Lung (tissue), 11 donors: ENCODE measurements at regions not wholly inside any gene's neighbourhood (a gene's known extent, or its start where the extent isn't known, plus 50 kb on each side); places are given as distances from the start of the nearest gene placed in this dataset.

ENCODE experiments used
- ATAC-seq: fragments of 200-7000 bp; cut with Tn5 transposase; one replicate; pipeline ENCODE4 v1.9.1; 2020; ENCODE audit warnings: moderate number of reproducible peaks; ENCODE audit not compliant: insufficient read depth, low FRiP score
- DNase-seq, 3 donors: peaks; one replicate each; pipeline ENCODE4 v3.0.0-alpha.2; 2013 to 2017
- H3K27ac ChIP-seq, 2 donors: one replicate each; pipeline ENCODE4 v1.5.1; 2013; ENCODE audit warnings: mild to moderate bottlenecking in 2 of 2, moderate library complexity in 2 of 2, control low read depth in 1 of 2, inconsistent platforms in 1 of 2, low read depth in 1 of 2, low read length in 1 of 2
- H3K27me3 ChIP-seq, 3 donors: one replicate each; pipeline ENCODE4 v1.5.1; 2013; ENCODE audit warnings: low read length in 2 of 3; ENCODE audit not compliant: control insufficient read depth in 3 of 3, insufficient read depth in 3 of 3
- H3K36me3 ChIP-seq, 4 donors: one replicate each; pipeline ENCODE4 v1.5.1; 2013; ENCODE audit warnings: low read length in 4 of 4, mild to moderate bottlenecking in 1 of 4, moderate library complexity in 1 of 4; ENCODE audit not compliant: control insufficient read depth in 4 of 4, insufficient read depth in 4 of 4
- H3K4me1 ChIP-seq, 5 donors: one replicate each; pipeline ENCODE4 v1.5.1; 2013; ENCODE audit warnings: low read length in 5 of 5, mild to moderate bottlenecking in 2 of 5, moderate library complexity in 1 of 5; ENCODE audit not compliant: control insufficient read depth in 5 of 5, insufficient read depth in 5 of 5
- H3K4me3 ChIP-seq: one replicate; pipeline ENCODE4 v1.5.1; 2013; ENCODE audit warnings: mild to moderate bottlenecking, control low read depth, moderate library complexity
- H3K9ac ChIP-seq, 2 donors: one replicate each; pipeline ENCODE4 v1.5.1; 2013; ENCODE audit warnings: low read length in 2 of 2, control low read depth in 1 of 2; ENCODE audit not compliant: insufficient read depth in 1 of 2
- H3K9me3 ChIP-seq, 4 donors: one replicate each; pipeline ENCODE4 v1.5.1; 2013; ENCODE audit warnings: low read length in 3 of 4, mild to moderate bottlenecking in 1 of 4, moderate library complexity in 1 of 4; ENCODE audit not compliant: control insufficient read depth in 4 of 4, insufficient read depth in 3 of 4
- CTCF ChIP-seq: IDR thresholded peaks from 2 replicates; pipeline ENCODE4 v1.5.1; 2012; ENCODE audit warnings: mild to moderate bottlenecking; ENCODE audit errors: control extremely low read depth, extremely low read depth
- WGBS, 2 donors: extraction: QIAGEN DNeasy Blood & Tissue Kit; methylation state at CpG; one replicate each; pipeline ENCODE4 v1.1.7; 2013; 5-methylcytosine and 5-hydroxymethylcytosine counted together
- donor health status: control.
- donor health status: control.
- donor health status: Bipolar disorder and iron deficiency.
- donor health status: healthy.
- donor health status: DM: yes; HTN: yes; CAD: no.

GRCh38 chr13:62360609-62361008 is 945.0 kb upstream of the PCDH20 start:
- no peak for TF ChIP-seq CTCF
- no peaks in the 10 kb centered on the region for H3K4me1 ChIP-seq
- peaks cover 0 to 6% (median 0%) of the 10 kb centered on the region in 4 donors for H3K9me3 ChIP-seq
- no peaks in the 10 kb centered on the region for H3K36me3 ChIP-seq
- H3K4me3 ChIP-seq, result no peak overlapping the region
- no peak for ATAC-seq
- no peaks in the 10 kb centered on the region for H3K27me3 ChIP-seq
- no peak for DNase-seq
- H3K27ac ChIP-seq, result no peak overlapping the region
- no peak overlapping the region for H3K9ac ChIP-seq

- H3K9me3 ChIP-seq, result peaks cover 0 to 6% (median 0%) of the 10 kb centered on the region in 4 donors
- TF ChIP-seq CTCF, result no peak
- no peaks in the 10 kb centered on the region for H3K27me3 ChIP-seq
- H3K9ac ChIP-seq, result no peak overlapping the region
- no peak for ATAC-seq
- DNase-seq, result no peak
- no peaks in the 10 kb centered on the region for H3K4me1 ChIP-seq
- no peaks in the 10 kb centered on the region for H3K36me3 ChIP-seq
- H3K4me3 ChIP-seq, result no peak overlapping the region
- no peak overlapping the region for H3K27ac ChIP-seq
Measured at GRCh38 chr13:62358646-62358932, 942.9 kb upstream of the PCDH20 start.

GRCh38 chr13:62357887-62358645 is 942.4 kb upstream of the PCDH20 start:
- H3K9ac ChIP-seq, result no peak overlapping the region
- no peak for TF ChIP-seq CTCF
- WGBS, 2 donors, result 49 to 60% methylated on average over 2 of the region's 2 CpGs
- no peaks in the 10 kb centered on the region for H3K36me3 ChIP-seq
- no peak overlapping the region for H3K27ac ChIP-seq
- H3K27me3 ChIP-seq, result no peaks in the 10 kb centered on the region
- peaks cover 0 to 6% (median 0%) of the 10 kb centered on the region in 4 donors for H3K9me3 ChIP-seq
- ATAC-seq (no peak), DNase-seq (peak in 2 of 3 donors; percentile 19 to 40)
- H3K4me1 ChIP-seq, result no peaks in the 10 kb centered on the region
- no peak overlapping the region for H3K4me3 ChIP-seq

GRCh38 chr13:62356977-62357376 is 941.3 kb upstream of the PCDH20 start:
- Histone ChIP-seq H3K27ac (no peak overlapping the region), H3K4me3 (no peak overlapping the region)
- DNase-seq, result no peak

More at GRCh38 chr13:62356977-62357376, 941.3 kb upstream of the PCDH20 start:
- H3K4me1 ChIP-seq, result no peaks in the 10 kb centered on the region
- peaks cover 0 to 6% (median 0%) of the 10 kb centered on the region in 4 donors for H3K9me3 ChIP-seq
- H3K27me3 ChIP-seq, result no peaks in the 10 kb centered on the region
- WGBS, 2 donors, result 52 to 68% methylated on average over 1 of the region's 1 CpG
- no peak overlapping the region for H3K9ac ChIP-seq
- ATAC-seq, result no peak
- H3K36me3 ChIP-seq, result no peaks in the 10 kb centered on the region
- TF ChIP-seq CTCF, result no peak
